GM13976 (cell line): ENCODE measurements at regions not wholly inside any gene's neighbourhood (a gene's known extent, or its start where the extent isn't known, plus 50 kb on each side); places are given as distances from the start of the nearest gene placed in this dataset.

Experiments used
- DNase-seq: peaks from one replicate; pipeline ENCODE4 v3.0.0; 2012; ENCODE audit warnings: low spot score
- in situ Hi-C: fragments of 300-500 bp; cut with MboI; formaldehyde crosslinking; loops from one replicate; pipeline ENCODE4 v1.12.0; 2022; ENCODE audit warnings: low sequenced_read_pairs, mixed read lengths, inconsistent platforms; ENCODE audit not compliant: unreplicated experiment
- TF ChIP-seq, protein P1 (sequence below): IDR thresholded peaks from 2 replicates; pipeline ENCODE4 v1.5.1; 2012; ENCODE audit warnings: borderline replicate concordance, mild to moderate bottlenecking; ENCODE audit not compliant: insufficient read depth; ENCODE audit errors: extremely low read depth, missing control alignments, control extremely low read depth

- TF ChIP-seq, protein P1, sequence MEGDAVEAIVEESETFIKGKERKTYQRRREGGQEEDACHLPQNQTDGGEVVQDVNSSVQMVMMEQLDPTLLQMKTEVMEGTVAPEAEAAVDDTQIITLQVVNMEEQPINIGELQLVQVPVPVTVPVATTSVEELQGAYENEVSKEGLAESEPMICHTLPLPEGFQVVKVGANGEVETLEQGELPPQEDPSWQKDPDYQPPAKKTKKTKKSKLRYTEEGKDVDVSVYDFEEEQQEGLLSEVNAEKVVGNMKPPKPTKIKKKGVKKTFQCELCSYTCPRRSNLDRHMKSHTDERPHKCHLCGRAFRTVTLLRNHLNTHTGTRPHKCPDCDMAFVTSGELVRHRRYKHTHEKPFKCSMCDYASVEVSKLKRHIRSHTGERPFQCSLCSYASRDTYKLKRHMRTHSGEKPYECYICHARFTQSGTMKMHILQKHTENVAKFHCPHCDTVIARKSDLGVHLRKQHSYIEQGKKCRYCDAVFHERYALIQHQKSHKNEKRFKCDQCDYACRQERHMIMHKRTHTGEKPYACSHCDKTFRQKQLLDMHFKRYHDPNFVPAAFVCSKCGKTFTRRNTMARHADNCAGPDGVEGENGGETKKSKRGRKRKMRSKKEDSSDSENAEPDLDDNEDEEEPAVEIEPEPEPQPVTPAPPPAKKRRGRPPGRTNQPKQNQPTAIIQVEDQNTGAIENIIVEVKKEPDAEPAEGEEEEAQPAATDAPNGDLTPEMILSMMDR: no peak
- DNase-seq: no peak
- in situ Hi-C loops: no loop called here
These were observed 283.4 kb upstream of the KLHL1 start for GRCh38 chr13:70391678-70392077.

DNA sequence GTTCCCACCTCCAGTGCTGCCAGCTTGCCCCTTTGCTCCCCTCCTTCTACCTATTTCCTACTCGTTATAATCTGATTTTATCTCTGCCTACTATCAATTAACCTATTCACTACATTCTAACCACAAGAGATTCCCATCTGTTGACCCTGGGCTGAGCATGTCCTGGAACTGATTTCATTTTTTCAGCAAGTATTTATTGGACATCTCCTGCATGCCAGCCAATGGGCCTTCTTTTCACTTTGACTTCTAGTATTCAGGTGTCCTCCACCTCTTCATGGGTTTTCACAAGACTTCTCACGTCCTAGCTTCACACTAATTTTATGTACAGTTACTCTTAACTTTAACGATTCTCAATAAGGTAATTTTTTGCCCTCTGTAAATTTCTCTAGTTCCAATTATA lies 282.7 kb upstream of the KLHL1 start:
- TF ChIP-seq, protein P1: no peak
- in situ Hi-C loops: no loop called here
- DNase-seq: no peak

GRCh38 chr13:70390064-70390463 lies 281.8 kb upstream of the KLHL1 start:
- in situ Hi-C loops: no loop called here
- no peak for DNase-seq
- TF ChIP-seq, protein P1: no peak

- in situ Hi-C loops: no loop called here
- DNase-seq: no peak
- TF ChIP-seq, protein P1: no peak
These were observed 280.7 kb upstream of the KLHL1 start for GRCh38 chr13:70388935-70389334.

DNA sequence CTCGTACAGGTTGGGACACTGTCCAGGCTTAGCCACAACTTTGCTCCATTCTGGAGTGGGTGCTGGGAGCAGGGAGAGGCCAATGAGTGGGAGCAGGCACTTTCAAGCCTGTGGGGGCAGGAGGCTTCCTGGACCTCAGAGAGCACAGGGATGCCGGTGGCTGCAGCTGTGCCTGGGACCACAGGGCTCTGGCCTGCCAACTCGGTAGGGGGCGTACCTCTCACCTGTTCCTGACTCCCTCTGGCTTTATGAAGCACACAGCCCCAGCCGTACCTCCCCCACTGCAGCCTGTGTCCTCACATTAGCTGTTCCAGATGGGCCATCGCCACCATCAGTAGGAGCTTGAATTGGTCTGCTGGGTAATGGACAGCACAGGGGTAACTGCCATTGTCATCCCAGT lies 278.7 kb upstream of the KLHL1 start:
- in situ Hi-C loops: no loop called here
- TF ChIP-seq, protein P1: no peak
- DNase-seq: no peak

DNA sequence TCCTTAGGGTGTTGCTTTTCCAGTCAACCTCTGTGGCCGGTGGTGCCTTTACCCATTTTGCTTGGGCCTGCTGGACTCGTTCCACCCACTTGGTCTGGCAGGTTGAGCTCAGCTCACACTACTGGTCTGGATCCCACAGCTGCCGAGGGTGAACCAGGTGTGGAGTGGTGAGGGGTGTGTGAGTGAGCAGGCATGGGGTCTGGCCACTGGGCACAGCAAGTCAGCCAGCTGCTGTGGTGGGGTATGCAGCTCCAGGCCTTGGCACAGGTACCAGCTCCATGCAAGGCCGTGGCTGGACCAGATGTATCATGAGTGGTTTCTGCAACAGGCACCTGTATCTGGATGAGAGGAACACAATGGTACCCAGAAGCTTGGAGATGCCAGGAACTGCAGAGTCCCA lies 277.6 kb upstream of the KLHL1 start:
- TF ChIP-seq, protein P1: no peak
- in situ Hi-C loops: no loop called here
- DNase-seq: no peak

DNA sequence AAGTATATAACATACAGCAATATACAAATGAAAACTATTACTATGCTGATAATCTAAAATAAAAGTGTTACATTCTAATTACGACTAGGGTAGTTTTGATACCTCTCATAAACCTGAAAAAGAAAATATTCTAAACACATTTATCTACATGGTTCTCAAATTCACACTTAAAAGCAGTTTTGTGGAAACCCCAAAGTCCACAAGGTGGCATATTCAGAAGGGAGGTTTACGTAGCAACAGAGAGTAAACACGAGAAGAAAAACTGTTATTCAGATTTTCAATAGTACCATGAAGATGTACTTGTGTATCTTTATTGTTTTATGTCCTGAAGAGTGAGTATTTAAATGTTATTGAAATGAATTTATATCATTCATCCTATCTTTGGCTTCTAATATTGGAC lies 275.9 kb upstream of the KLHL1 start:
- in situ Hi-C loops: no loop called here
- DNase-seq: no peak
- TF ChIP-seq, protein P1: no peak
